ENCODE measurements at regions not wholly inside any gene's neighbourhood (a gene's known extent, or its start where the extent isn't known, plus 50 kb on each side); places are given as distances from the start of the nearest gene placed in this dataset.
A peak's percentile ranks its signal among the peaks of the same experiment; 100 is the strongest.

DNA sequence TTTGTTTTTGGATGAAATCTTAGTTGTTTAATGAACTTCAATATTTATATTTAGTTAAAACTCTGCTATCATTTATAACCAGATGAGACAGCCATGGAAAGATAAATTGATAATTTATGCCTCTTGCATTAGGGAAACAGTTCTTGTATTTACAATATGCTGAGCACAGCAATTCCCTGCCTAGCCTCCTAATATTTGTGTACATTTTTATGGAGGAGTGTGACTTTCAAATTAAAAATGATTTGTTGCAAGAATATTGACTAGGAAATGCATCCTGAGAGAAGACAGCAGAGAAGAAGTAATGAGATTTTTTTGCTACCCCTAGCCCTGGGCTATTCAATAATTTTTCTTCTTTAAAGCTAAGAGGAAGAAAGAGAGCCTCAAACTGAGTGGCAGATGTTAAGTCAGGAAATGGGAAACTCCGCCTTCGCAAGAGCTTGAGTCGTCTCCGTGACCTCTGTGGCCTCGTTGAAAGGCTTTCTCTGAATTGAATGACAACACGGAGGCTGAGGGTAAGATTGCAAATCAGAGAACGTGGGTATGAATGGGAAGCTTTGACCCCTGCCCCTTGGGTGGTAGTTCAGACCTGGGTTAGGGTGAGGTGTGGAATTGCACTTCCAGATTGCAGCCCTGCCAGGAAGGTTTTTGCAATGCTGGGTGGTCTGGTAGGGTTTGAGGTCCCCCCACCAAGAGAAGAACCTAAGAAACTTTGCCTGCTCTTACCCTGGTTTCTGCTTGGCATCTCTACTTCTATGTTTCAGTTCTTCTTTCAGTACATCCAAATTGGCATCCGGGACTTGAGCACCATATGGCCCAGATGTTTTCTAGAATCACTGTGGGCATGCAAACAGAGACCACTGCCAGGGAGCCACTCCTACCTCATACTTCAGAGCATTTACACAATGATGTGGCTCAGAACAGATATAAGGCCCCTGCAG, 210.3 kb upstream of the RBMS1 start:
- Histone ChIP-seq H4K20me1 (replicated peaks; ENCODE audit: insufficient read depth) (no peaks in the 10 kb centered on the region), H3K9me2 (ENCODE audit: insufficient read depth) (no peaks in the 10 kb centered on the region), H3K4me2 (no peak overlapping the region), H3F3A (replicated peaks; ENCODE audit: low read depth) (no peaks in the 10 kb centered on the region), H3K4me3 (no peak overlapping the region), H3K79me2 (replicated peaks; ENCODE audit: insufficient read depth) (no peaks in the 10 kb centered on the region), H2AFZ (peak overlapping the region; percentile 77; the same call in 1 of the 2 replicates), H3K36me3 (ENCODE audit: insufficient read depth) (no peaks in the 10 kb centered on the region), H3K27ac (ENCODE audit: low read depth) (no peak overlapping the region), H3K4me1 (ENCODE audit: insufficient read depth) (peaks cover 9% of the 10 kb centered on the region; the same call in 1 of the 2 replicates), H3K27me3 (ENCODE audit: insufficient read depth) (no peaks in the 10 kb centered on the region)
- Mint-ChIP-seq H3K36me3 (ENCODE audit: low read depth) (peaks cover 2% of the 10 kb centered on the region; the same call in 1 of the 3 replicates), H3K4me3 (no peak overlapping the region), H3K27me3 (ENCODE audit: insufficient read depth, low read depth, poor library complexity) (peaks cover 2% of the 10 kb centered on the region), H3K27ac (no peak overlapping the region), H3K4me1 (peaks cover 17% of the 10 kb centered on the region), H3K9me3 (peaks cover 17% of the 10 kb centered on the region; the same call in 2 of the 3 replicates)
- ATAC-seq (peak; percentile 82), DNase-seq (ENCODE audit: low spot score) (peak; percentile 63)
- TF ChIP-seq ZNF114 (CRISPR knock-in tag; IDR thresholded peaks at IDR 0.05): no peak
- TF ChIP-seq, protein P1, sequence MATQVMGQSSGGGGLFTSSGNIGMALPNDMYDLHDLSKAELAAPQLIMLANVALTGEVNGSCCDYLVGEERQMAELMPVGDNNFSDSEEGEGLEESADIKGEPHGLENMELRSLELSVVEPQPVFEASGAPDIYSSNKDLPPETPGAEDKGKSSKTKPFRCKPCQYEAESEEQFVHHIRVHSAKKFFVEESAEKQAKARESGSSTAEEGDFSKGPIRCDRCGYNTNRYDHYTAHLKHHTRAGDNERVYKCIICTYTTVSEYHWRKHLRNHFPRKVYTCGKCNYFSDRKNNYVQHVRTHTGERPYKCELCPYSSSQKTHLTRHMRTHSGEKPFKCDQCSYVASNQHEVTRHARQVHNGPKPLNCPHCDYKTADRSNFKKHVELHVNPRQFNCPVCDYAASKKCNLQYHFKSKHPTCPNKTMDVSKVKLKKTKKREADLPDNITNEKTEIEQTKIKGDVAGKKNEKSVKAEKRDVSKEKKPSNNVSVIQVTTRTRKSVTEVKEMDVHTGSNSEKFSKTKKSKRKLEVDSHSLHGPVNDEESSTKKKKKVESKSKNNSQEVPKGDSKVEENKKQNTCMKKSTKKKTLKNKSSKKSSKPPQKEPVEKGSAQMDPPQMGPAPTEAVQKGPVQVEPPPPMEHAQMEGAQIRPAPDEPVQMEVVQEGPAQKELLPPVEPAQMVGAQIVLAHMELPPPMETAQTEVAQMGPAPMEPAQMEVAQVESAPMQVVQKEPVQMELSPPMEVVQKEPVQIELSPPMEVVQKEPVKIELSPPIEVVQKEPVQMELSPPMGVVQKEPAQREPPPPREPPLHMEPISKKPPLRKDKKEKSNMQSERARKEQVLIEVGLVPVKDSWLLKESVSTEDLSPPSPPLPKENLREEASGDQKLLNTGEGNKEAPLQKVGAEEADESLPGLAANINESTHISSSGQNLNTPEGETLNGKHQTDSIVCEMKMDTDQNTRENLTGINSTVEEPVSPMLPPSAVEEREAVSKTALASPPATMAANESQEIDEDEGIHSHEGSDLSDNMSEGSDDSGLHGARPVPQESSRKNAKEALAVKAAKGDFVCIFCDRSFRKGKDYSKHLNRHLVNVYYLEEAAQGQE (IDR thresholded peaks at IDR 0.05; ENCODE audit: unreplicated experiment): no peak
- no peak for TF ChIP-seq NANOG (IDR thresholded peaks at IDR 0.05; ENCODE audit: borderline replicate concordance)
- TF ChIP-seq, protein P2, sequence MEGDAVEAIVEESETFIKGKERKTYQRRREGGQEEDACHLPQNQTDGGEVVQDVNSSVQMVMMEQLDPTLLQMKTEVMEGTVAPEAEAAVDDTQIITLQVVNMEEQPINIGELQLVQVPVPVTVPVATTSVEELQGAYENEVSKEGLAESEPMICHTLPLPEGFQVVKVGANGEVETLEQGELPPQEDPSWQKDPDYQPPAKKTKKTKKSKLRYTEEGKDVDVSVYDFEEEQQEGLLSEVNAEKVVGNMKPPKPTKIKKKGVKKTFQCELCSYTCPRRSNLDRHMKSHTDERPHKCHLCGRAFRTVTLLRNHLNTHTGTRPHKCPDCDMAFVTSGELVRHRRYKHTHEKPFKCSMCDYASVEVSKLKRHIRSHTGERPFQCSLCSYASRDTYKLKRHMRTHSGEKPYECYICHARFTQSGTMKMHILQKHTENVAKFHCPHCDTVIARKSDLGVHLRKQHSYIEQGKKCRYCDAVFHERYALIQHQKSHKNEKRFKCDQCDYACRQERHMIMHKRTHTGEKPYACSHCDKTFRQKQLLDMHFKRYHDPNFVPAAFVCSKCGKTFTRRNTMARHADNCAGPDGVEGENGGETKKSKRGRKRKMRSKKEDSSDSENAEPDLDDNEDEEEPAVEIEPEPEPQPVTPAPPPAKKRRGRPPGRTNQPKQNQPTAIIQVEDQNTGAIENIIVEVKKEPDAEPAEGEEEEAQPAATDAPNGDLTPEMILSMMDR (conservative IDR thresholded peaks at IDR 0.05; ENCODE audit: low read depth in 2 of 2): no peak

GRCh38 chr2:160715428-160715827, 221.8 kb upstream of the RBMS1 start:
- Mint-ChIP-seq H3K4me3 (no peak overlapping the region), H3K27me3 (ENCODE audit: insufficient read depth, low read depth, poor library complexity) (no peaks in the 10 kb centered on the region), H3K9me3 (peaks cover 4% of the 10 kb centered on the region; the same call in 1 of the 3 replicates), H3K36me3 (ENCODE audit: low read depth) (0 out of 3 replicates have a peak, but pooled peaks cover 5% of the 10 kb centered on the region), H3K27ac (no peak overlapping the region), H3K4me1 (0 out of 3 replicates have a peak, but pooled peaks cover 3% of the 10 kb centered on the region)
- no peaks in the 10 kb centered on the region for H3K79me2 ChIP-seq (replicated peaks; ENCODE audit: insufficient read depth)
- H3K4me1 ChIP-seq (ENCODE audit: insufficient read depth): no peaks in the 10 kb centered on the region
- no peak for ATAC-seq
- H2AFZ ChIP-seq: peak overlapping the region; percentile 83
- no peaks in the 10 kb centered on the region for H3K9me2 ChIP-seq (ENCODE audit: insufficient read depth)
- H3K4me3 ChIP-seq: no peak overlapping the region
- H3K27ac ChIP-seq (ENCODE audit: low read depth): no peak overlapping the region
- H3K4me2 ChIP-seq: no peak overlapping the region
- no peaks in the 10 kb centered on the region for H4K20me1 ChIP-seq (replicated peaks; ENCODE audit: insufficient read depth)
- H3F3A ChIP-seq (replicated peaks; ENCODE audit: low read depth): no peaks in the 10 kb centered on the region
- DNase-seq (ENCODE audit: low spot score): no peak
- H3K36me3 ChIP-seq (ENCODE audit: insufficient read depth): no peaks in the 10 kb centered on the region
- no peaks in the 10 kb centered on the region for H3K27me3 ChIP-seq (ENCODE audit: insufficient read depth)
- TF ChIP-seq, protein P2 (conservative IDR thresholded peaks at IDR 0.05; ENCODE audit: low read depth in 2 of 2): no peak
- TF ChIP-seq STAT1 (IDR thresholded peaks at IDR 0.05; ENCODE audit: unreplicated experiment) (no peak), EZH2phosphoT487 (IDR thresholded peaks at IDR 0.05; ENCODE audit: unreplicated experiment) (no peak), CREB1 (CRISPR knock-in tag; IDR thresholded peaks at IDR 0.05; ENCODE audit: low read depth) (no peak), ZNF114 (CRISPR knock-in tag; IDR thresholded peaks at IDR 0.05) (no peak), POLR2AphosphoS5 (IDR thresholded peaks at IDR 0.05; ENCODE audit: low read depth) (no peak)
- TF ChIP-seq, protein P3, sequence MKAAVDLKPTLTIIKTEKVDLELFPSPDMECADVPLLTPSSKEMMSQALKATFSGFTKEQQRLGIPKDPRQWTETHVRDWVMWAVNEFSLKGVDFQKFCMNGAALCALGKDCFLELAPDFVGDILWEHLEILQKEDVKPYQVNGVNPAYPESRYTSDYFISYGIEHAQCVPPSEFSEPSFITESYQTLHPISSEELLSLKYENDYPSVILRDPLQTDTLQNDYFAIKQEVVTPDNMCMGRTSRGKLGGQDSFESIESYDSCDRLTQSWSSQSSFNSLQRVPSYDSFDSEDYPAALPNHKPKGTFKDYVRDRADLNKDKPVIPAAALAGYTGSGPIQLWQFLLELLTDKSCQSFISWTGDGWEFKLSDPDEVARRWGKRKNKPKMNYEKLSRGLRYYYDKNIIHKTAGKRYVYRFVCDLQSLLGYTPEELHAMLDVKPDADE (IDR thresholded peaks at IDR 0.05): no peak
- TF ChIP-seq, protein P1 (IDR thresholded peaks at IDR 0.05; ENCODE audit: unreplicated experiment): no peak
